ENCODE measurements at regions not wholly inside any gene's neighbourhood (a gene's known extent, or its start where the extent isn't known, plus 50 kb on each side); places are given as distances from the start of the nearest gene placed in this dataset.

- Mint-ChIP-seq H3K27me3 (ENCODE audit: insufficient read depth, unreplicated experiment) (no peaks in the 10 kb centered on the region), H3K9me3 (ENCODE audit: unreplicated experiment) (no peaks in the 10 kb centered on the region), H3K27ac (ENCODE audit: low read depth, unreplicated experiment) (no peak overlapping the region), H3K4me3 (ENCODE audit: unreplicated experiment) (no peak overlapping the region), H3K36me3 (ENCODE audit: insufficient read depth, unreplicated experiment) (no peaks in the 10 kb centered on the region), H3K4me1 (ENCODE audit: insufficient read depth, unreplicated experiment) (no peaks in the 10 kb centered on the region)
- BruUV-seq (replicated peaks): no TSS peak
- intact Hi-C loops (cut with micrococcal nuclease): no loop called here
- TF ChIP-seq, protein P1, sequence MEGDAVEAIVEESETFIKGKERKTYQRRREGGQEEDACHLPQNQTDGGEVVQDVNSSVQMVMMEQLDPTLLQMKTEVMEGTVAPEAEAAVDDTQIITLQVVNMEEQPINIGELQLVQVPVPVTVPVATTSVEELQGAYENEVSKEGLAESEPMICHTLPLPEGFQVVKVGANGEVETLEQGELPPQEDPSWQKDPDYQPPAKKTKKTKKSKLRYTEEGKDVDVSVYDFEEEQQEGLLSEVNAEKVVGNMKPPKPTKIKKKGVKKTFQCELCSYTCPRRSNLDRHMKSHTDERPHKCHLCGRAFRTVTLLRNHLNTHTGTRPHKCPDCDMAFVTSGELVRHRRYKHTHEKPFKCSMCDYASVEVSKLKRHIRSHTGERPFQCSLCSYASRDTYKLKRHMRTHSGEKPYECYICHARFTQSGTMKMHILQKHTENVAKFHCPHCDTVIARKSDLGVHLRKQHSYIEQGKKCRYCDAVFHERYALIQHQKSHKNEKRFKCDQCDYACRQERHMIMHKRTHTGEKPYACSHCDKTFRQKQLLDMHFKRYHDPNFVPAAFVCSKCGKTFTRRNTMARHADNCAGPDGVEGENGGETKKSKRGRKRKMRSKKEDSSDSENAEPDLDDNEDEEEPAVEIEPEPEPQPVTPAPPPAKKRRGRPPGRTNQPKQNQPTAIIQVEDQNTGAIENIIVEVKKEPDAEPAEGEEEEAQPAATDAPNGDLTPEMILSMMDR (IDR thresholded peaks at IDR 0.05; ENCODE audit: unreplicated experiment): no peak
- CTCF ChIA-PET: no interaction called here
- POLR2A ChIA-PET: no interaction called here
- DNase-seq (ENCODE audit: unreplicated experiment): no peak
Observed at GRCh38 chr17:55644346-55644745, 78.3 kb downstream of the TMEM100 start.

GRCh38 chr17:55642741-55643140, 79.9 kb downstream of the TMEM100 start:
- no peaks in the 10 kb centered on the region for H3K9me3 Mint-ChIP-seq (ENCODE audit: unreplicated experiment)
- no peak overlapping the region for H3K27ac Mint-ChIP-seq (ENCODE audit: low read depth, unreplicated experiment)
- ChIA-PET POLR2A (no interaction called here), CTCF (no interaction called here)
- no peak overlapping the region for H3K4me3 Mint-ChIP-seq (ENCODE audit: unreplicated experiment)
- H3K4me1 Mint-ChIP-seq (ENCODE audit: insufficient read depth, unreplicated experiment): no peaks in the 10 kb centered on the region
- intact Hi-C loops (cut with micrococcal nuclease): loop anchor here (1.0 kb wide), 1 partner anchor 115 kb away; no protein-coding TSS in a partner anchor
- TF ChIP-seq, protein P1 (IDR thresholded peaks at IDR 0.05; ENCODE audit: unreplicated experiment): no peak
- H3K27me3 Mint-ChIP-seq (ENCODE audit: insufficient read depth, unreplicated experiment): no peaks in the 10 kb centered on the region
- no TSS peak for BruUV-seq (replicated peaks)
- DNase-seq (ENCODE audit: unreplicated experiment): no peak
- no peaks in the 10 kb centered on the region for H3K36me3 Mint-ChIP-seq (ENCODE audit: insufficient read depth, unreplicated experiment)

- TF ChIP-seq, protein P1 (IDR thresholded peaks at IDR 0.05; ENCODE audit: unreplicated experiment): peak; percentile 46
- POLR2A ChIA-PET: no interaction called here
- Mint-ChIP-seq H3K4me1 (ENCODE audit: insufficient read depth, unreplicated experiment) (no peaks in the 10 kb centered on the region), H3K9me3 (ENCODE audit: unreplicated experiment) (no peaks in the 10 kb centered on the region), H3K27ac (ENCODE audit: low read depth, unreplicated experiment) (no peak overlapping the region), H3K4me3 (ENCODE audit: unreplicated experiment) (no peak overlapping the region), H3K27me3 (ENCODE audit: insufficient read depth, unreplicated experiment) (no peaks in the 10 kb centered on the region), H3K36me3 (ENCODE audit: insufficient read depth, unreplicated experiment) (no peaks in the 10 kb centered on the region)
- BruUV-seq (replicated peaks): no TSS peak
- intact Hi-C loops (cut with micrococcal nuclease): loop anchor here (1.0 kb wide), 1 partner anchor 114 kb away; no protein-coding TSS in a partner anchor
- CTCF ChIA-PET: interaction anchor here (0.6 to 1.6 kb wide), 11 partner anchors 10 to 189 kb away, joined by 3 to 4 read pairs (median 3); no protein-coding TSS in a partner anchor
- peak; percentile 78 for DNase-seq (ENCODE audit: unreplicated experiment)
Observed at GRCh38 chr17:55641676-55642081, 81.0 kb downstream of the TMEM100 start.

DNA sequence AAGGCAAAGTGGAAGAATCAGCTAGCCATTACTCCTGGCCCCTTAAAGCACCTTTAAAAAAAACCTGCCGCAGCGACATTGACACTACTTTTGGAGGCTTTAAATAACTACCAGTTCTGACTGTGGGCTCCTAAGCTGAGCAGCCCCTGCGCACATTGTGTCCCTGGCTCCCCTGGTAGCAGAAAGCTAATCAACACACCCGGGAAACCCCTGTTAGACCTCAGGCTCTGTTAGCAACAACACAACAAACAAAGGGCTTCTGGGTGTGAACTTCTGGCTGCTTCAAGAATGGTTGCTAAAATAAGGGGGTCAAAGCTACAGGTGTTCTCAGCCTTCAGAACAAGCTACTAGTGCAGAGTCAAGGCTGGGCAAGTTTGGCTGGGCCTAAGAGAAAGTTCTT, 83.6 kb downstream of the TMEM100 start:
- Mint-ChIP-seq H3K9me3 (ENCODE audit: unreplicated experiment) (no peaks in the 10 kb centered on the region), H3K4me3 (ENCODE audit: unreplicated experiment) (no peak overlapping the region), H3K4me1 (ENCODE audit: insufficient read depth, unreplicated experiment) (peaks cover 16% of the 10 kb centered on the region), H3K27ac (ENCODE audit: low read depth, unreplicated experiment) (no peak overlapping the region), H3K36me3 (ENCODE audit: insufficient read depth, unreplicated experiment) (no peaks in the 10 kb centered on the region), H3K27me3 (ENCODE audit: insufficient read depth, unreplicated experiment) (no peaks in the 10 kb centered on the region)
- TF ChIP-seq, protein P1 (IDR thresholded peaks at IDR 0.05; ENCODE audit: unreplicated experiment): no peak
- BruUV-seq (replicated peaks): no TSS peak
- ChIA-PET POLR2A (no interaction called here), CTCF (interaction anchor here (0.6 to 1.6 kb wide), 8 partner anchors 31 to 651 kb away, joined by 3 to 9 read pairs (median 4); no protein-coding TSS in a partner anchor)
- intact Hi-C loops (cut with micrococcal nuclease): no loop called here
- no peak for DNase-seq (ENCODE audit: unreplicated experiment)
